ENCODE measurements at regions not wholly inside any gene's neighbourhood (a gene's known extent, or its start where the extent isn't known, plus 50 kb on each side); places are given as distances from the start of the nearest gene placed in this dataset.
"Not testable (repeated sequence)": the region's sequence is repeated elsewhere in the genome, so short reads cannot be mapped to it uniquely, and the experiment has no call there.

GRCh38 chr10:31190488-31190887, 128.5 kb upstream of the ZEB1 start:
- no peak for DNase-seq

- DNase-seq: no peak
These were observed 126.5 kb upstream of the ZEB1 start for GRCh38 chr10:31192475-31192874.

GRCh38 chr10:31194986-31195385, 124.0 kb upstream of the ZEB1 start:
- DNase-seq: no peak

- no peak for DNase-seq
These were observed 121.1 kb upstream of the ZEB1 start for GRCh38 chr10:31197886-31198285.

- no peak for DNase-seq
These were observed 114.9 kb upstream of the ZEB1 start for GRCh38 chr10:31204090-31204489.

GRCh38 chr10:31207636-31208035, 111.4 kb upstream of the ZEB1 start:
- no peak for DNase-seq

- DNase-seq: no peak
These were observed 109.5 kb upstream of the ZEB1 start for GRCh38 chr10:31209478-31209877.

GRCh38 chr10:31210190-31210589, 108.8 kb upstream of the ZEB1 start:
- DNase-seq: no peak

GRCh38 chr10:31213959-31214358, 105.1 kb upstream of the ZEB1 start:
- no peak for DNase-seq

GRCh38 chr10:31215052-31215451, 104.0 kb upstream of the ZEB1 start:
- no peak for DNase-seq

GRCh38 chr10:31219306-31219705, 99.7 kb upstream of the ZEB1 start:
- no peak for DNase-seq

- DNase-seq: not testable (repeated sequence)
These were observed 90.2 kb upstream of the ZEB1 start for GRCh38 chr10:31228780-31229179.

GRCh38 chr10:31239961-31240360, 79.1 kb upstream of the ZEB1 start:
- DNase-seq: no peak

GRCh38 chr10:31242902-31243301, 76.1 kb upstream of the ZEB1 start:
- peak; percentile 9 for DNase-seq

- DNase-seq: not testable (repeated sequence)
These were observed 67.9 kb upstream of the ZEB1 start for GRCh38 chr10:31251118-31251517.

GRCh38 chr10:31253237-31253636, 65.8 kb upstream of the ZEB1 start:
- no peak for DNase-seq

GRCh38 chr10:31261511-31262311, 57.3 kb upstream of the ZEB1 start:
- no peak for DNase-seq

- DNase-seq: no peak
These were observed 56.3 kb upstream of the ZEB1 start for GRCh38 chr10:31262672-31263071.

GRCh38 chr10:31263903-31264302, 55.1 kb upstream of the ZEB1 start:
- DNase-seq: no peak

- no peak for DNase-seq
These were observed 50.3 kb upstream of the ZEB1 start for GRCh38 chr10:31268444-31269303.
